Glomerular visceral epithelial cell (primary cell): ENCODE measurements at regions not wholly inside any gene's neighbourhood (a gene's known extent, or its start where the extent isn't known, plus 50 kb on each side); places are given as distances from the start of the nearest gene placed in this dataset.
"Not testable (repeated sequence)": the region's sequence is repeated elsewhere in the genome, so short reads cannot be mapped to it uniquely, and the experiment has no call there.

Experiments used
- DNase-seq: peaks from one replicate; pipeline ENCODE4 v3.0.0-alpha.2; 2016; ENCODE audit errors: extremely low spot score

DNA sequence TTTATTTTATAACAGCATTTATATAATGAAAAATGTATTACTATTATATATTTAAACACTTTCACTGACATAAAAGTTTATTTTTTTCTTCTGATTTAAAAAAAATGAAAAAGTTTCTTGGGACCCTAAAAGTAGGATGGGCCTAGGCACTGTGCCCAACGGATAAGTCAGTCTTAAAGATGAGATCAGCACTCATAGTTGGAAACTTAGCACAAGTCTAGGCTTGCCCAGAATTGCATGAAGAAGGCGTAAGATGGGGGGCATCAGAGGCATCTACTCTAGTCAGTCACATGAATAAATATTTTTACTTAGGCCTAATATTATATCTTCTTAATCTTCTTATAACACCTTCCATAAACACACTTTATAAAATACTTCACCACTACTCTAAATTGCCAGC is 306.7 kb upstream of the GRID2 start:
- DNase-seq: no peak

DNA sequence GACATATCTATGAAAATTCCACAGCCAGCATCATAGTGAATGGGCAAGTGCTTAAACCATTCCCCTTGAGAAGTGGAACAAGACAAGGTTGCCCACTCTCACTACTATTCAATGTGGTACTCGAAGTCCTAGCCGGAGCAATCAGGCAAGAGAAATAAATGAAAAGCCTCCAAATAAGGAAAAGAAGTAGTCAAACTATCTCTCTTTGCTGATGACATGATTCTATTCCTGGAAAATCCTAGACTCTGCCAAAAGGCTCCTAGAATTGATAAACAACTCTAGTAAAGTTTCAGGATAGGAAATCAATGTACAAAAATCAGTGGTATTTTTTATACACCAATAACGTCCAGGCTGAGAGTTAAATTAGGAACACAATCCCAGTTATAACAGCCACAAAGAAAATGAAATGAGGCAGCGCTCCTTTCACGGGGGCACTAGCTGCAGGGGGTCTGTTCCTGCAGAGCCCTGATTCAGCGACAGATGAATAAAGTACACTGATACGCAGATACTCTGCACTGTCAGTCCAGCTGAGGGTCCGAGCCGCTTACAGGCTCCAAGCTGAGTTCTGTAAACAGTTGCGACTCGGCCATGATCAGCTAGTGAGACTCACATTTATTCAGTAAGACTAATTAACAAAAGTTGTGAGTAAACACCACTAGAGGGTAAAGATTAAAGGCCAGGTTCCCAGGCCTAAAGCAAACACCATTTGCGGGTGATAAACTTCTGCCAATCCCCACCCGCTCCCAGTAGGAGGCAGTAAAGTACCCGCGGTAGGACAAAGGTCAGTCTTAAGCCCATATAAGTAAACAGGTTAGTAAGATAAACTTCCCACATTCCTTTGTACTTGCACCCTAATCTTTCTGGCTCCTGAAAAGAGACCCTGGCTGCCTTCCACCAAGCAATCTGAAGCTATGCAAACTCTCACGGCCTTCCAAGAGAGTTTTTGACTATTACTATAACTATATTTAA is 290.6 kb upstream of the GRID2 start:
- DNase-seq: no peak

DNA sequence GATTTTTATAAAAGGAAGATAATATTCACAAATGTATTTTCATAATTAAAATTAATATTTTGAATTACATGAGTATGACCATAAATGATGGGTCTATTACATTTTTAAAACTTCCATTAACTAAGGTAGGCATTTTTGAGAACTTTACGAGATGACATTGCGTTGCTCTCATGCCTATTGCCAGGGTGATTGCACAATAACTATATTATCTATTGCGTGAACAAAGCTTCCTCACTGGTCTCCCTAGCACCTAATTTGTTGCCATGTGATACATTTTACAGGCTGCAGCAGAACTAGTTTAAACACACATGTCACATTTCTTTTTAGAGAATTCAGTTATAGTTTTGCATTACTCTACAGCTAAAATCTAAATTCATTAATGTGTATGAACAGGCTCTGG is 289.7 kb upstream of the GRID2 start:
- DNase-seq: no peak

DNA sequence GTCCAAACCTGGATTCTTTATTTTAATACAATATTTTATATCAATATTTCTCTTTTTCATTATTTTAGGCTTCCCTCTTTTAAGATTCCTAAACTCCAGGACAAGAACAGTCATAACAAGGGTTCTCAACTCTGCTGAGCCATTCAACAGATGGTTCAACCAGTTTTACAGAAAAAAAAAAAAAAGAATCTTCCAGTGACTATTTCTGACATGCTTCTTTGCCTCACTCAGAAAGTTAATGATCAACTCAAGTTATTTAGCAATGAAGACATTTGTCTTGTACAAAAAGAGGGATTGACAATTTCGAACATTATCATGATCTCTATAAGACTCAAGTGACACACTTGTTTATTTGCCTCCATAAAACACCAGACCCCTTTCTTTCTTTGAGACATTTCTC is 282.6 kb upstream of the GRID2 start:
- DNase-seq: no peak

DNA sequence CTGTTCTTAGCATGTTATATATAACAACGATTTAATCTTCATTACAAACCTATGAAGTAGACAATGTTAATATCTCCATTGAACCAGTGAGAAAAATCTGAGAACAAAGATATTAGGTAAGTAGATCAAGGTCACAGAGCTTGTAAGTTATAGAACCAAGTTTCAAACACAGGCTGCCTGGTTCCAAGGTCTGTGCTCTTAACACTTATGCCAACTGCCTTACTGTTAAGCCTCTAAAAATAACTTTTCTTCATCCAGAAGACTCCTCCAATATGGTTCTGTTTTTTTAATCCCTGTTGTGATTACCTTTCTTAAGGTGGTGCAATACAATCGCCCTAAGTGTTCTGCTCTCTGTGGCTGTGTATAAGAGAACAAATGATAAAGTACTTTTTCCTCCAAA is 282.0 kb upstream of the GRID2 start:
- DNase-seq: no peak

DNA sequence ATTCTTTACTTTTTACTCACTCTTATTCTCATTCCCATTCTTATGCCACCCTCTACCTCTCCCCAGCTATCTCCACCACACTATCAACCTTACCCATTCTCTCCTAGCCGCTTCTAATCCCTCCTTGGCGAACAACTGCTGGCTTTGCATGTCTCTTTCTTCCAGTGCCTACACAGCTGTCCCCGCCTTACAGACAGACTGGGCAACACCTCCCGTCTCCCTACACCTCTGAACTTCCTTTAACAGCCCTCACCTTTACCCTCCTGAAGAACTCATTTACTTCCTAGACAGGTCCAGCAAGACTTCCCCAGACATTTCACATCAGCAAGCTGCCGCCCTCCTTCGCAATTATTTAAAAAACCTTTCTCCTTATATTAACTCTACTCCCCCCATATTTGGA is 274.9 kb upstream of the GRID2 start:
- not testable (repeated sequence) for DNase-seq

DNA sequence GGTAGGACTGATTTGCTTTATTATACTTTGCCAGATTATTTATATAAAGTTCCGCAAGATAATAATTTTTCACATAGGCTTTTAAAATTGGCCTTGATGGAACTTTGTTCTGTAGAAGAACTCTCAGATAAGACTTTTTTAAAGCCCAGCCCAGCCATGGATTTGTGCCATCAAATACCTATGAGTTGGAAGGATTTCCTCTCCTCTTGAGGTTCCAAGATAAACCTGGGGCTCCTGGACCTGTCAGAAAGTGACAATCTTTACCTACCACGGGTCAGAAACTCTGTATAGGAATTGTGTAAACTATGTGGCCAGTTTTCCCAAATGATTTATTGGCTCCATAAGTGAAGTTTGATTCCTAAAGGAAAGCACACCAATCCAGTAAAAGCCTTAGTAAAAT is 271.9 kb upstream of the GRID2 start:
- no peak for DNase-seq

DNA sequence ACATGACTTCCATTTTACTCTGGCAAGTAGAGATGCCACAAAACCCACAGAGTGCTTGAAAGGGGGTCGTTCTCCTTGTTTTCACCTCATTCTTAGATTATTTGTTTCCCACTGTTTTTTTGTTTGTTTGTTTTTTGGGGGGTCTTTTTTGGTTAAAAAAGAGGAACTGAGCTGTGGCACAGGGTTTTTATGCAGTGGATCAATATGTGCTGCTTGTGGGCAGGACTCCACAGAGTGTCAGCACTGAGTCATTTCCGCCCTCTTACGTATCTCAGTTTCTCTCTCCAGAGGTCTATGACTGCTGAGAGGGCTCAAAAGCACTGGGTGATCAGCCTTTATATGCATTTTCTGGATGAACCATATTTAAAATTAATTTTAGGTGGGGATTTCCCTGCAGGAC is 268.1 kb upstream of the GRID2 start:
- DNase-seq: no peak

DNA sequence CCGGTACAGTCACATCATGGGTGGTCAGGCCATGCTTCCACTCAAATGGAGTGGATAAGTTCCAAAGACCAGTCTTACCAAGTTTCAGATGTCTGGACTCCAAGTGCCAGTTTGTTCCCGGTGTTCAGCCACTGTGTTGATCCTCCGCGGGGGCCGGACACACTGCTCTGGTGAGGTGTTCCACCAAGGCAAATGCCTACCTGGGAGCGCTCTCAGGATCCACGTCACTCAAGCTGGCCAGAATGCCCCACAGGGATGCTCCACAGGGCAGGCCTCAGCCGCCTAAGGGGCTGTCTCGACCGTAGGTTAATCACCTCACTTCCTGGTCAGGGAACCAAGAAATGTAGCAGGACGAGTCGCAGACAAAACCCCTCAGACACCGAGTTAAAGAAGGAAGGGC is 258.0 kb upstream of the GRID2 start:
- no peak for DNase-seq

DNA sequence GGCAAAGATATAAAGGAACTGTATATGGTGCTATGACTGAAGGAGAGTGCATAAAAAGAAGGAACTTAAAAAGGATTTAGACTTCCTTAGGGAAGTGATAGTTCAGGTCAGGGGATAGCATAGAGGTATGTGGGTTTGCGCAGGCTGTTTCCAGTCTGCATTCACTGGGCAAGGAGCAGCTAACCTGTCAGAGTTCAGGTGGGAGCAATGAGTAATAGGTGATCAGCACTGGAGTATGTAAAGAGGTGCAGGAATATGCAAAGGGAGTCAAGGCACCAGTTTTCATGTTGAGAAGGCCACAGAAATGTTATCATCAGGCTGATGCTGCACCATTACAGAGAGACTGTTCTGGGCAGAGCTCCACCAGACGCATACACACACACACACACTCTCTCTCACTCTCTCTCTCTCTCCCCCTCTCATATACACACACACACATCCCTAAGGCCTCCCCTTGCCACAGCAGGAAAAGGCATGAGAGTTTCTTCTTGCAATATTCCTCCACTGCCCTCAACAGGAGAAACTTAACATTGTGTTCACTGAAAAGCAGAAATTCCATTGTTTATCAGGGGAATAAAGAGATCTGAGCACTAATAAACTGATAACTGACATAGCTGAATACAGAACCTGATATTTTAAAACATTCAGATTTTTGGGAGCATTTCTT is 256.4 kb upstream of the GRID2 start:
- DNase-seq: peak; percentile 20

DNA sequence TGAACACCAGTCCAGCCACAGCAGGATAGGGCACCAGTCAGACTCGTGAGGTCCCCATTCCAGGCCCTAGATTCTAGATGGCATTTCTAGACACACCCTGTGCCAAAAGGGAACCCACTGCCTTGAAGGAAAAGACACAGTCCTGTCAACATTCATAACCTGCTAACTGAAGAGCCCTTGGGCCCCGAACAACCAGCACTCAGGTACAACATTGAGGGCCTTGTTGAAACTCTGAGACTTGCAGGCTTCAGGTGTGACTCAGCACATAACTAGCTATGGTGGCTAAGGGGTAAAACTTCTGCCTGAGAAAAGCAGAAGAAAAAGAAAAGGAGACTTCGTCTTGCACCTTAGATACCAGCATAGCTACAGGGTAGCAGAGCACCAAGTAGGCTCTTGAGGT is 252.9 kb upstream of the GRID2 start:
- no peak for DNase-seq

DNA sequence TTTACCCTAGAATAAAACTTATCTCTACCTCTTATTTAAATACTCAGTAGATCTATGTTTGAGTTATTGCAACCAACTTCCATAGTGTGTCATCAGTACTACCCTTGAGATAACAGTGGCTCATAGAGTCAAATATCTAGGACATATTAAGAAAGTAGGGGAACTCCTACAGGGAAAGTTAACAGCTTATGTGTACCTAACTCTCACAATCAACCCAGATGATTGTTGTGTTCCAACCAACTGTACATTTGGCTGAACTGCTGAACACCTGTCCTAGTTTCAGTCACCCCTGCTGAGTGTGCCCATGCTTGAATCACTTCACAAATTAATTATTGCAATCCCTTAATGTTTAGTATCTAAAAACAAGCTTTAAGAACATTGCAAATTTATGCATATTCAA is 244.2 kb upstream of the GRID2 start:
- DNase-seq: no peak

DNA sequence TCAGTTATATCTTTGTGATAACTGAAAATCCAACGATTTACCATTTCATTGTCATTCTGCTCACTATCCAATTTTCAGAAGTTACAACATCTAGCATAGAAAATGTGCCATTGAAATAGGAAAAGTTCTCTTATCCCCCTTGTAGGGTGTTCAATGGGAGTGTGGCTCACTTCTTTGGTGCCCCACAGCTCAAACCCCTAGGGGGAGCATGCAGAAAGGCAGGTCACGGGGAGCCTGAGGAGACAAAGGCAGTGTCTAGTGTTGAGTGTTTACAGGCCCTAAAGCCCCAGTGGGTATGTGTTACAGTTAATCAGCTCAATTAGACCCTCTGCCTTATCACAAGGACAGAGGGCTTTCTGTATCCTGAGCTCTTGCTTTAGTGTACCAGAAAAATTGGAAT is 243.4 kb upstream of the GRID2 start:
- no peak for DNase-seq

DNA sequence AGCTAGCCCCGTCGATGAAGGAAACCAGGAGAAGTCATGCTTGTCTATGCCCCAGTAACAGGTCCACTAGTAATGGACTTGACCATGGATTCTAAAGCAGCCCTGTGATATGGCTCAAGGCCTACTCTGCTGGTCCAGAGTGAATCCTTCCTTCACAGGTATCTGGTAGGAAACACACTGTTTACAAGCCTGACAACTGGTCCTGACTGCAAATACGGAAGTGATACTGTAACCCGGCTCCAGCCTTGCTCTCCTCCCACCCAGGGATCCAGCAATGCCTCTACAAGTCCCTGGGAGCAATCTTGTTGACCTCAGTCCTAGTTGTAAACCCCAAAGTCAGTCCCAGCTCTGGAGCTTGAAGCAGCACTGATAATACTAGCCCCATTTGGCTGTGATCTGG is 239.2 kb upstream of the GRID2 start:
- DNase-seq: no peak

DNA sequence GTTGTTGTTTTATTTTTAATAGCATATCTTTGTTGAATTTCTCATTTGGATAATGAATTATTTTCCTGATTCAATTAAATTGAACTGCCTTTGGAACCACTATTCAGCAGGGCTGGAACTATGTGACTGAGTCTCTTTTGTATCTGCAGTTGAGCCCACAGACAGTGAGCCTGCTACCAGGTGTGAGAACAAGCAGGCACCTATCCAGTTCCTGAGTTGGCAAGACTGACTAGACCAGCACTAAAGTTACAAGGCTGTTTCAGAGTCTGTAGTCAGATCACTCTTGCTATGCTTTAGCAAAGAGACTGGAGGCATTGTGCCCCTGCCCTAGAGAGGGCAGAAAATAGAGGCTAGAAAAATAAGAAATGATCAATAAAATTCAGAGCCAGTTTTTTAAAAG is 237.3 kb upstream of the GRID2 start:
- no peak for DNase-seq

DNA sequence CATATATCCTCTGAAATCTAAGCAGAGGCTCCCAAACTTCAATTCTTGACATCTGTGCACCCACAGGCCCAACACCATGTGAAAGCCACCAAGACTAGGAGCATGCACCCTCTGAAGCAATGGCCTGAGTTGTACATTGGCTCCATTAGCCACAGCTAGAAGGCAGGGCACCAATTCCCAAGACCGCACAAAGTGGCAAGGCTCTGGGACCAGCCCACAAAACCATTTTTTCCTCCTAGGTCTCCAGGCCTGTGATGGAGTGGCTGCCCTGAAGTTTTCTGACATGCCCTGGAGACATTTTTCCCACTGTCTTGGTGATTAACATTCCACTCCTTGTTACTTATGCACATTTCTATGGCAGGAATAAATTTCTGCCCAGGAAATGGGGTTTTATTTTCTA is 232.2 kb upstream of the GRID2 start:
- DNase-seq: no peak

DNA sequence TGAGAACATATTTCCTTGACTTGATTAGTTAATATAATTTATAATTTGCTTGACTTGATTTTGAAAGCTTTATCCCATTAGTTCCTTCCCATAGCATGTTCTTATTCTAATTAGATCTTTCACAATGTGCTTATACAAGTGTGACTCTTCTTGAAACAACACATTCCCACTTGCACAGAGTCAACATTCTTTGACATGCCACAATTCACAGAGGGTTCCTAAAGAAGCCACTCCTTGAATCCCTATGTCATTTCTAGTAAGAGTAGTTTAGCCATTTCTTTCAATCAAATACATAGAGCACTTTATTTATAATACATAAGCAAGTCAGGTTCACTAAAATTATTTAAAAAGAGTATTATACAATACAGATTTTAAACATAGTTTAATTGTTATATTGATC is 228.9 kb upstream of the GRID2 start:
- no peak for DNase-seq

DNA sequence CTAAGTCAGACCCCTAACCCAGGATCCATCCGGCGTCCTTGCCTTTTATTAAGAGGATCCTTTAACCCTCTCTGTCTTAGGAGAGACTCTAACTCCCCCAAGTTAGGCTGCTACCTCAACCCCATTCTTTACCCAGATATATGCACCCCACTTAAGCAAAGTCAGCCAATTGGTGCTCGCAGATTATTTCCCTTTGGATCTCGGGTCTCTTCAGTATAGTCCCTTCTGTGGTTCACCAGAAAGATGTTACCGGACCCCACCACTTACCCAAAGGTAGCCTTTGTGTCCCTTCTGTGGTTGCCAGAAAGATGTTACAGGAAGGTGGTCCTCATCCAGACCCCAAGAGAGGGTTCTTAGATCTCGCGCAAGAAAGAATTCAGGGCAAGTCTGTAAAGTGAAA is 212.9 kb upstream of the GRID2 start:
- no peak for DNase-seq

DNA sequence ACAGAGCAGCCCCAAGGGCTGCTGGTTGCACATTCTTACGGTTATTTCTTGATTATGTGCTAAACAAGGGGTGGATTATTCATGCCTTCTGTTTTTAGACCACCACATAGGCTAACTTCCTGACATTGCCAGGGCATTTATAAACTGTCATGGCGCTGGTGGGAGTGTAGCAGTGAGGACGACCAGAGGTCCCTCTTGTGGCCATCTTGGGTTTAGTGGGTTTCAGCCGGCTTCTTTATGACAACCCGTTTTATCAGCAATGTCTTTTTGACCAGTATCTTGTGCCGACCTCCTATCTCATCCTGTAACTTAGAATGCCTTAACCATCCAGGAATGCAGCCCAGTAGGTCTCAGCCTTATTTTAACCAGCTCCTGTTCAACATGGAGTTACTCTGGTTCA is 212.4 kb upstream of the GRID2 start:
- no peak for DNase-seq

DNA sequence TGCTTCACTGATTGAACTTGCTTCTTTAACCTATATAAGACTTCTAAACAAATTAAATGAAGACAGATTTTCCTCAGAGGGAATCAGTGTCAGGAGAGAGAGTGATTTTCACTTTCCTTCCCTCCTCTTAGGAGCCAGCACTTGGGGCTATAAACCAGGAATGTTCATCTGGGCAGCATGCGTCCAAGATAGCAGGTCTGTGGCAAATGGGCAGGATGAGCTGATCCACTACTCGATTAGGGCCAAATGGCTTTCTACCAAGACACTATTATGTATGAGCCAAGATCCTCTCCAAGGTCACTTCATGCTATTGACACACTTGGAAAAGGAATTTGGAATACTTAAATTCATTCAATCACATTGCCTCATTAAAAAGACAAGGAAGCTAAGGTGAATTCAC is 203.9 kb upstream of the GRID2 start:
- no peak for DNase-seq

DNA sequence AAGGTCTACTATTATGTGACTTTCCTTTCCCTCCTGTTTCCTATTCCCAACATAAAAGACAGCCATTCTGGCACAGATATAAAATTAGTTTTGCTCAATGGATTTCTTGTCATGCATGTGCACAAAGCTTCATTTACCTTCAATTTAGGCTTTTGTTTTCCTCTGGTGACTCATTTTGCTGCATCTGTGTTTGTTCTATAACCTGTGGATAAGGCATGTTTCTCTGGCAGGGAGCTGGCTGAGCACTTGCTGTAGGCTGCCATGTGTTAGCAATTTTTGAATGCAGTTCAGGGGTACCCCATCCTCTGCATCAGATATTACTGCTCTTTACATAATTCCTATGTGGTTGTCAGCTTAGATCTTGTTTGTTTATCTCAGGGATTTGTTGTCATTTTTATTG is 202.8 kb upstream of the GRID2 start:
- DNase-seq: no peak

DNA sequence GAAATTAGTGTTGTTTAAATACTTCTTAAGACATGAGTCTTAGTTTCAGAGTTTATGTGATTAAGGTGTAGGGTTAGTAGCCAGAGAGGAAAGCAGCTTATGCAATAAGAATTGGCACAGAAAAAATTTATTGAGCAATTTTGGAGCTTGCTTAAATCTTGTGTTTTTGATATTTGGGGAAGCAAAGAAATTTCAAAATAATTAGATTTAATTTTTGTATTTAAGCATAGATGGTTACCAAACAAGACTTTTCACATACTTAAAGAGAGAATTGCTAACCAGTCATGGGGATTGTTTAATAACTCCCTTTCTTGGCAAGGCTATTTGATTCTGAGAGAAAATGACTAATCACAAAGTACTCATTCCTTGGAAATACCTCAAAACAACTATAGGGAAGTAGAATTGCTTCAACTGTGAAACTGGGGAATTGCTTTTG is 202.0 kb upstream of the GRID2 start:
- DNase-seq: peak; percentile 13

DNA sequence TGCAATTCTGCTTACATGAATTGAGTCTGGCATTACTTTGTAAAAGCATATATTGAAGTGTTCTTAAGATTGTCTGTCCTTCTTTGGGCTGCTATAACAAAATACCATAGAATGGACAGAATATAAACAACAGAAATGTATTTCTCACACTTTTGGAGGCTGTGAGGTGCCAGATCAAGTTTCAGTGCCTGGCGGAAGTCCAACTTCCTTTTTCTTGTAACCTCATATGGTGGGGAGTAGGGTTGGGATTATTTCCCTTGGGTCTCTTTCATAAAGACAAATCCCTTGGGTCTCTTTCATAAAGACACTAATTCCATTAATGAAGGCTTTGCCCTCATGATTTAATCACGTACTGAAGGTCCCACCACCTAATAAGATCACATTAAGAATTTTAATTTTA is 199.3 kb upstream of the GRID2 start:
- no peak for DNase-seq
